ENCODE measurements at regions not wholly inside any gene's neighbourhood (a gene's known extent, or its start where the extent isn't known, plus 50 kb on each side); places are given as distances from the start of the nearest gene placed in this dataset.
"Not testable (repeated sequence)": the region's sequence is repeated elsewhere in the genome, so short reads cannot be mapped to it uniquely, and the experiment has no call there.

- H3K36me3 ChIP-seq (replicated peaks in 1 of 2); H3K27ac ChIP-seq; H3K9me3 ChIP-seq (replicated peaks in 1 of 3); H3K27me3 ChIP-seq; H3K4me3 ChIP-seq; intact Hi-C loops (cut with DNase I); H3K4me1 ChIP-seq (replicated peaks in 1 of 2): not testable (repeated sequence)
- DNase-seq: peak in 1 of 7 donors; percentile 10
- 87 to 93% (median 90%) methylated on average over 5 of the region's 10 CpGs; no CpG with 5 or more reads in 1 of the 4 donors for WGBS, 4 donors
Observed at GRCh38 chr22:18787529-18787928, 118.6 kb upstream of the DGCR6 start.

- intact Hi-C loops (cut with DNase I); H3K4me3 ChIP-seq; H3K4me1 ChIP-seq (replicated peaks in 1 of 2); DNase-seq; H3K36me3 ChIP-seq (replicated peaks in 1 of 2); H3K9me3 ChIP-seq (replicated peaks in 1 of 3); H3K27me3 ChIP-seq; H3K27ac ChIP-seq: not testable (repeated sequence)
- no CpG with 5 or more reads among the region's 8 CpGs for WGBS, 4 donors
Observed at GRCh38 chr22:18810379-18810778, 95.7 kb upstream of the DGCR6 start.

GRCh38 chr22:18819064-18819463, 87.1 kb upstream of the DGCR6 start:
- H3K4me1 ChIP-seq (replicated peaks in 1 of 2); H3K27ac ChIP-seq; H3K4me3 ChIP-seq; DNase-seq; intact Hi-C loops (cut with DNase I); H3K27me3 ChIP-seq; H3K9me3 ChIP-seq (replicated peaks in 1 of 3); H3K36me3 ChIP-seq (replicated peaks in 1 of 2): not testable (repeated sequence)
- 63 to 93% (median 88%) methylated on average over 3 to 4 of the region's 4 CpGs for WGBS, 4 donors

Small RNA genes lying in the stretch of these regions (small RNA-seq; reads per million reads assigned to genes)
- gene AC008132.2: 0 reads per million in 2 donors

Data from adrenal gland (tissue), 9 donors.